ENCODE measurements at regions not wholly inside any gene's neighbourhood (a gene's known extent, or its start where the extent isn't known, plus 50 kb on each side); places are given as distances from the start of the nearest gene placed in this dataset.
A peak's percentile ranks its signal among the peaks of the same experiment; 100 is the strongest.

GRCh38 chr7:84624927-84625326, 430.3 kb upstream of the SEMA3A start:
- H3K36me3 ChIP-seq, result no peaks in the 10 kb centered on the region
- H3K4me3 ChIP-seq, result no peak overlapping the region
- H4K20me1 ChIP-seq (ENCODE audit: low read depth), result no peaks in the 10 kb centered on the region
- H3K4me3 Mint-ChIP-seq, result no peak overlapping the region
- H3K9me3 Mint-ChIP-seq, result no peaks in the 10 kb centered on the region
- H3K36me3 Mint-ChIP-seq, result no peaks in the 10 kb centered on the region
- H3K27ac Mint-ChIP-seq, result no peak overlapping the region
- H3K9me3 ChIP-seq (ENCODE audit: low read depth), result no peaks in the 10 kb centered on the region
- peaks cover 11% of the 10 kb centered on the region for H3K4me1 ChIP-seq
- H2AFZ ChIP-seq (replicated peaks), result no peak overlapping the region
- H3K4me1 Mint-ChIP-seq, result no peaks in the 10 kb centered on the region
- TF ChIP-seq EZH2phosphoT487 (IDR thresholded peaks at IDR 0.05), result no peak
- H3K27me3 ChIP-seq, result no peaks in the 10 kb centered on the region
- H3K4me2 ChIP-seq, result no peak overlapping the region
- no peak for DNase-seq (ENCODE audit: low spot score)
- H3F3A ChIP-seq (ENCODE audit: low read depth), result no peaks in the 10 kb centered on the region
- H3K9ac ChIP-seq, result no peak overlapping the region
- no peaks in the 10 kb centered on the region for H3K79me2 ChIP-seq (ENCODE audit: low read depth)
- no peak overlapping the region for H3K27ac ChIP-seq
- H3K27me3 Mint-ChIP-seq (ENCODE audit: insufficient read depth, low read depth), result no peaks in the 10 kb centered on the region

GRCh38 chr7:84624527-84624926, 429.9 kb upstream of the SEMA3A start:
- DNase-seq (ENCODE audit: low spot score), result no peak
- H3K79me2 ChIP-seq (ENCODE audit: low read depth), result no peaks in the 10 kb centered on the region
- Mint-ChIP-seq H3K36me3 (no peaks in the 10 kb centered on the region), H3K4me3 (no peak overlapping the region), H3K27me3 (ENCODE audit: insufficient read depth, low read depth) (no peaks in the 10 kb centered on the region), H3K9me3 (no peaks in the 10 kb centered on the region), H3K4me1 (no peaks in the 10 kb centered on the region), H3K27ac (no peak overlapping the region)
- peaks cover 11% of the 10 kb centered on the region for H3K4me1 ChIP-seq
- no peaks in the 10 kb centered on the region for H4K20me1 ChIP-seq (ENCODE audit: low read depth)
- no peak overlapping the region for H3K4me2 ChIP-seq
- H3K9ac ChIP-seq, result no peak overlapping the region
- no peaks in the 10 kb centered on the region for H3K36me3 ChIP-seq
- no peaks in the 10 kb centered on the region for H3F3A ChIP-seq (ENCODE audit: low read depth)
- H3K27me3 ChIP-seq, result no peaks in the 10 kb centered on the region
- H2AFZ ChIP-seq (replicated peaks), result no peak overlapping the region
- H3K4me3 ChIP-seq, result no peak overlapping the region
- TF ChIP-seq EZH2phosphoT487 (IDR thresholded peaks at IDR 0.05) (no peak), CTCF (IDR thresholded peaks at IDR 0.05) (no peak), EZH2 (IDR thresholded peaks at IDR 0.05) (no peak)
- H3K27ac ChIP-seq, result no peak overlapping the region
- no peaks in the 10 kb centered on the region for H3K9me3 ChIP-seq (ENCODE audit: low read depth)

- Histone ChIP-seq H3K36me3 (no peaks in the 10 kb centered on the region), H3K27me3 (no peaks in the 10 kb centered on the region), H2AFZ (replicated peaks) (no peak overlapping the region), H3K9ac (no peak overlapping the region), H3K4me2 (no peak overlapping the region), H4K20me1 (ENCODE audit: low read depth) (no peaks in the 10 kb centered on the region), H3F3A (ENCODE audit: low read depth) (no peaks in the 10 kb centered on the region), H3K27ac (no peak overlapping the region), H3K4me3 (no peak overlapping the region), H3K79me2 (ENCODE audit: low read depth) (no peaks in the 10 kb centered on the region), H3K4me1 (no peaks in the 10 kb centered on the region), H3K9me3 (ENCODE audit: low read depth) (no peaks in the 10 kb centered on the region)
- DNase-seq (ENCODE audit: low spot score), result no peak
- Mint-ChIP-seq H3K4me3 (no peak overlapping the region), H3K27ac (no peak overlapping the region), H3K36me3 (no peaks in the 10 kb centered on the region), H3K4me1 (no peaks in the 10 kb centered on the region), H3K27me3 (ENCODE audit: insufficient read depth, low read depth) (no peaks in the 10 kb centered on the region), H3K9me3 (no peaks in the 10 kb centered on the region)
- TF ChIP-seq EZH2phosphoT487 (IDR thresholded peaks at IDR 0.05) (no peak), EZH2 (IDR thresholded peaks at IDR 0.05) (no peak)
Measured at GRCh38 chr7:84617265-84618030, 422.9 kb upstream of the SEMA3A start.

- Histone ChIP-seq H3K27me3 (no peaks in the 10 kb centered on the region), H3F3A (ENCODE audit: low read depth) (no peaks in the 10 kb centered on the region), H3K4me3 (no peak overlapping the region), H3K9ac (no peak overlapping the region), H3K79me2 (ENCODE audit: low read depth) (no peaks in the 10 kb centered on the region), H3K4me2 (no peak overlapping the region), H3K36me3 (no peaks in the 10 kb centered on the region), H4K20me1 (ENCODE audit: low read depth) (no peaks in the 10 kb centered on the region), H2AFZ (replicated peaks) (peak overlapping the region; percentile 50), H3K27ac (no peak overlapping the region), H3K4me1 (no peaks in the 10 kb centered on the region), H3K9me3 (ENCODE audit: low read depth) (no peaks in the 10 kb centered on the region)
- no peaks in the 10 kb centered on the region for H3K36me3 Mint-ChIP-seq
- H3K4me1 Mint-ChIP-seq, result peaks cover 5% of the 10 kb centered on the region
- no peaks in the 10 kb centered on the region for H3K27me3 Mint-ChIP-seq (ENCODE audit: insufficient read depth, low read depth)
- TF ChIP-seq EZH2 (IDR thresholded peaks at IDR 0.05), result no peak
- TF ChIP-seq EZH2phosphoT487 (IDR thresholded peaks at IDR 0.05), result no peak
- no peak for TF ChIP-seq CTCF (IDR thresholded peaks at IDR 0.05)
- H3K4me3 Mint-ChIP-seq, result no peak overlapping the region
- no peak for DNase-seq (ENCODE audit: low spot score)
- H3K27ac Mint-ChIP-seq, result no peak overlapping the region
- H3K9me3 Mint-ChIP-seq, result no peaks in the 10 kb centered on the region
Measured at GRCh38 chr7:84614821-84615501, 420.4 kb upstream of the SEMA3A start.

All from neural progenitor cell (in vitro differentiated cells).